NCI-H2196 treated with DMSO at 0.1 percent for 48 hours (cell line): ENCODE measurements at regions not wholly inside any gene's neighbourhood (a gene's known extent, or its start where the extent isn't known, plus 50 kb on each side); places are given as distances from the start of the nearest gene placed in this dataset.

Experiments
- DNase-seq: peaks from one replicate; lab custom pipeline; 2025; ENCODE audit not compliant: unreplicated experiment; lab: John Stamatoyannopoulos, UW

DNA sequence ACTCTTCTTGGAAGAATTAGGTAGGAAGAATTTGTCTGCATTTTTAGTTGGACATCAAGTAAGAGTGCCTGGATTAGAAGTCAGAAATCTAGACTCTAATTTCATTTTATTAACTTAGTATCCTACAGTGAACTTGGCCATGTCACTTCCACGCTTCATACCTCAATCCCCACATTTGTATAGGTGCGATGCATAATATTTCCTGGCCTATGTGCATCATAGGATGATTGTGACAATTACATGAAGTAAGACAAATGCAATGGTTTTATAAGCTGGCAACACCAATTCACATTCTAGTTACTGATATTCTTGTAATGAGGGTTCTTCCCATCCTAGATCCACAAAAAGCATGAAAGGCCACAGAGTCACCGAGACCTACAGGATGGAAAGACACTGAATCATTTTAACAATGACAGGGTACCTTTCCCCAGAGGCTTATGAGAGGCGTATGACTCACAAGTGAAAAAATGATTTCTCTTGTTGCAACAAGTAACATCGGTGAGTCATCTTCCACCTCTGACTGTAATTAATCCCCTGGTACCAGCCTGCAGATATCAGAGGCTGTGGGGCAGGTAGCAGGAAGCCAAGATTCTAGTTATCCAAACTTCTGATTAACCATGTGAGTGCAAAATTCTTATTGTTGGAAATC is 56.0 kb upstream of the OR5AK2 start:
- no peak for DNase-seq

- DNase-seq = no peak
Measured at GRCh38 chr11:56923116-56923515, 65.6 kb upstream of the OR5AK2 start.

DNA sequence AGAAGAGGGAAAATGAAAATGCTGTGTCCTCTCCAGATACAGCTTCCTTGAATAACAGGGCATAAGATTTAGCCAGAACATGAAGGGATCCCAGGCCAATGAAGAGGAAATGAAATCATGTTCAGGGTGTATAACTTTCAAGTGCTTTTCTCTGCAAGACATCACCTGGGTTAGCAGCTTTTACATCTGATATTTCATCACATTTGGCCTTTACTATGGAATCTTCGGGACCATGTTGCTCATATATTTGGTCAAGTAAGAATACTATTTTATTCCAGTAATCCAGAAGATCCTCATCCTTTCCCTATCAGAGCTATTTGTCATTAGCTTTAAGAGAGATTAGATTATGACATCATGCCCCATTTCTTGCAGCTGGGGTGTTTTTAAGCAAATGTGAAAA is 66.3 kb upstream of the OR5AK2 start:
- DNase-seq = no peak

GRCh38 chr11:56917708-56918400 is 70.9 kb upstream of the OR5AK2 start:
- DNase-seq = no peak

DNA sequence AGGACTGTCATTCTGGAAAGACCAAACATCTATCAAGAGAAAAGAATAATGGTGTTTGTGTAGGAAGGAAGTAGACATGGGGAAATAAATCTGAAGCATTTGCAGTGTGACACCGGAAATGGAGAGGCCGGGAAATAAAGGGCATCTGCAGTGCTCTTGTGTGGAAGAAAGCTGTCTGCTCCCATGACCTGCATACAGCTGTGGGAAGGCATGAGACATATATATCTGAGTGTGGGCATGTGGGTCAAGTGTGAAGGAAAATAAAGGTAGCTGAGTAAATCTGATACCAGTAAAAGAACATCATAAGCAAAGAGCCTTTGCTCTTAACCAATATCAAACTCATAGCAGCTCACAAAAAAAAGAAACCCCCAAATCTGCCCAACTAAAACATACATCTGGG is 72.1 kb upstream of the OR5AK2 start:
- DNase-seq = no peak

- DNase-seq = no peak
Measured at GRCh38 chr11:56916162-56916561, 72.6 kb upstream of the OR5AK2 start.

- DNase-seq = no peak
Measured at GRCh38 chr11:56911312-56911711, 77.4 kb upstream of the OR5AK2 start.

- DNase-seq = no peak
Measured at GRCh38 chr11:56910785-56911184, 77.9 kb upstream of the OR5AK2 start.

DNA sequence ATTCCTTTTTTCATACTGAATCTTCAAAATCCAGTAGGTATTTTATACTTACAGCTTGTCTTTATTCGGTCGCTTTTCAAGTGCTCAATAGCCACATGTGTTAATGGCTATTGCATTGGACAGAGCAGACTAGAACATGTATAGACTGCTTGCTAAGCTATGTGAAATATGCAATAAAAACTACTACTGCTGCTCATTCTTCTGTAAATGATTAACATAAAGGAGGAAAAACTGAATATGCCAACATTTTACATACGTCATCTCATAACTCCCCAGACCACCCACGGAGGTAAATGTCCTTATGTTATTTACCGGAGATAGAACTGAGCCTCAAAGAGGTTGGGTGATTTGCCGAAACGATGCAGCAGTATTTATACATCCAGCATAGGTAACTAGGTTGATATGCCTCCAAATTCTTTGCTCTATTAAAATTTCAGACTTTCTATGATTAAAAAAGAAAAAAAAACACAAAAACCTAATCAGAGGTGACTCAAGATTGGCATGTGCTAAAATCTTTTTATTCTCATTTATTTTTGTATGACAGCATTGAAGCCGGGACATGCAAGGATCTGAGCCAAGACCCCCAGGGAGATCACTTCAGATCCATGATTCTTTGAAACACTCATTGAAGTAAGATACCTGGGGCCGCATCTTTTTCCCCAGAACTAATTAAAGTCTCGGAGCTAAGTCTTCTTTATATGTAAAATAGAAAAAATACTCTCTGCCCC is 78.5 kb upstream of the OR5AK2 start:
- DNase-seq = no peak

- no peak for DNase-seq
Measured at GRCh38 chr11:56909563-56909962, 79.2 kb upstream of the OR5AK2 start.

GRCh38 chr11:56909080-56909479 is 79.6 kb upstream of the OR5AK2 start:
- no peak for DNase-seq

- no peak for DNase-seq
Measured at GRCh38 chr11:56906683-56907148, 82.0 kb upstream of the OR5AK2 start.

- no peak for DNase-seq
Measured at GRCh38 chr11:56905936-56906335, 82.8 kb upstream of the OR5AK2 start.

DNA sequence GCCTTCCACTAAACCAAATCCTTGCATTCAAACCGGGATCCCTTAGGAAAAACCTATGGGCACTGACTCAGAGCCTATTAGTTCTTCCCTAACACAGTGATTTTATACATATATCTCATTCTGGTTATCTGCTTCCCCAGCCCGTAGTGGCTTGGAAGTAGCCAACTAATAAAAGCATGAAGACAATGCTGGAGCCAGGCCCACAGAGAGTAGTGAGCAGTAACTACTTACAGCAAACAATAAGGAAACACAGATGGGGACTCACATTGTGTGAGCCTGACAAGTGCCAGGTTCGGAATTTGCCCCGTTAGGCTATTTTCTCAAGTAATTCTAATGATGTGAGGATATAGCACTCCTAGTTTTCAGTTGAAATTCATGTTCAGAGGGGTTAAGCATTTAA is 83.3 kb upstream of the OR5AK2 start:
- no peak for DNase-seq

DNA sequence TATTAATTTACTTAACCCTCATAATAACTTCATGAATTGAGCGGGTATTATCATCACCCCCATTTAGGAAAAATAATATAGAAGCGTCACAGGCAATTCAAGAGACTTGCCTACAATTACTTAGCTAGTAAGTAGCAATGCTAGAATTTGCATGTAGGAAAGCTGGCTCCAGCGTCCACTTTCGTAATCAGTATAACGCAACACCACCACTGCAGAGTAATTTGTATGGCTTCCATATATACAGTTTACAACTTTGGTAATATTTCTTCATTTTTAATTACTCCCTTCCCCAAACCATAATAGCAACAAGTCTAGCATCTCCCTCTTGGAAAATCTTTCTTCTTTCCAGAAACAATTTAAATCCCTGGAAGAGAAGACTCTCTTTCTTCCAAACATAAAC is 89.9 kb upstream of the OR5AK2 start:
- DNase-seq = no peak

- no peak for DNase-seq
Measured at GRCh38 chr11:56890584-56891305, 98.0 kb upstream of the OR5AK2 start.

GRCh38 chr11:56889986-56890385 is 98.7 kb upstream of the OR5AK2 start:
- DNase-seq = no peak

- no peak for DNase-seq
Measured at GRCh38 chr11:56887940-56888339, 100.8 kb upstream of the OR5AK2 start.

DNA sequence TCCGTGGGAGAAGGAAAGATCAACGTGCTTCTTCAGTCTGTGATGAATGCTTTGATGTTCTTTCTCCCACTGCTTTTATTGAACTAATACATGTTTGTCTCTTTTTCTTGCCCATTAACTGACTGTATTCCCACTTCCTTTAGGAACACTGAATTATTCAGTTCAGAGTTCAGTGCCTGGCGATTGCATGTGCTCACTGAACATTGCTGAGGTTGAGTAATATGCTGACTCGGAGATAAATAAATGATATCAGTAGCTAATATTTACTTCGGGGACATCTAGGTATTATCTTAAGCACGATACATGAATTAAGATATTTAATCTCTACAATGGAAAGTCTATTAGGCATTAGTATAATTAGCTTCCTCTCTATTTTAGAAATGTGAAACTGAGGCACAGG is 102.3 kb upstream of the OR5AK2 start:
- no peak for DNase-seq

- no peak for DNase-seq
Measured at GRCh38 chr11:56885854-56886253, 102.9 kb upstream of the OR5AK2 start.

- DNase-seq = no peak
Measured at GRCh38 chr11:56885177-56885576, 103.5 kb upstream of the OR5AK2 start.
